K562 (cell line): ENCODE measurements at regions not wholly inside any gene's neighbourhood (a gene's known extent, or its start where the extent isn't known, plus 50 kb on each side); places are given as distances from the start of the nearest gene placed in this dataset.

Source experiments
- ATAC-seq: fragments of 200-7000 bp; cut with Tn5 transposase; 3 replicates; pipeline ENCODE4 v1.9.1; 2020; ENCODE audit warnings: moderate library complexity
- BruUV-seq: library from RNA; stranded (reverse); fragments of 400-500 nt; replicated peaks from 2 replicates; lab custom pipeline; 2021; lab: Mats Ljungman, UMichigan
- CTCF ChIA-PET: fragments of 300-600 bp; formaldehyde crosslinking; extraction: SDS; loops from one replicate; lab custom pipeline; 2021; ENCODE audit warnings: low intra/inter-chr PET ratio; lab: Yijun Ruan, JAX
- POLR2A ChIA-PET: fragments of 300-600, 350-650 bp; sonication (Branson Sonifier 250); formaldehyde crosslinking; extraction: SDS; loops from one replicate; lab custom pipeline; 2021; ENCODE audit warnings: antibody characterized with exemption, inconsistent platforms; lab: Yijun Ruan, JAX
- DNase-seq, 4 experiments: peaks; one replicate each; pipeline versions ENCODE4 v3.0.0 to v3.0.0-alpha.2; 2011 to 2018; ENCODE audit warnings: low spot score in 3 of 4, mixed read lengths in 3 of 4; ENCODE audit errors: extremely low read depth in 1 of 4
- FAIRE-seq: peaks from 2 replicates; lab custom pipeline; 2011; peaks lifted over from hg19 to GRCh38; lab: Jason Lieb, UNC
- H2AFZ ChIP-seq: 2 replicates; pipeline ENCODE4 v1.6.0; 2011; ENCODE audit warnings: low read depth, low read length, control low read depth, inconsistent platforms
- H3K27ac ChIP-seq: fragments of 200-600 bp; 3 replicates; pipeline ENCODE4 v1.8.0; 2011; ENCODE audit warnings: low read depth, mild to moderate bottlenecking, control low read depth, inconsistent platforms, low read length, moderate library complexity, mixed read lengths; ENCODE audit errors: extremely low read depth
- H3K27me3 ChIP-seq, 2 experiments: fragments of 300-600 bp in 1 of 2; 2 replicates in 1 of 2; 3 replicates in 1 of 2; pipeline versions ENCODE4 v1.6.0 to v1.8.0; 2011; ENCODE audit warnings: inconsistent platforms in 2 of 2, low read length in 2 of 2, mild to moderate bottlenecking in 1 of 2, mixed read lengths in 1 of 2, moderate library complexity in 1 of 2; ENCODE audit not compliant: control insufficient read depth in 2 of 2, insufficient read depth in 2 of 2
- H3K36me3 ChIP-seq: fragments of 300-600 bp; 3 replicates; pipeline ENCODE4 v1.8.0; 2011; ENCODE audit warnings: mild to moderate bottlenecking, low read length, inconsistent platforms; ENCODE audit not compliant: control insufficient read depth, insufficient read depth
- H3K4me1 ChIP-seq, 2 experiments: fragments of 200-600 bp in 1 of 2; replicated peaks in 1 of 2; 2 replicates in 1 of 2; 3 replicates in 1 of 2; pipeline versions ENCODE4 v1.5.1 to v1.8.0; 2011; ENCODE audit warnings: inconsistent platforms in 2 of 2, low read length in 2 of 2, mild to moderate bottlenecking in 1 of 2, mixed read lengths in 1 of 2, moderate library complexity in 1 of 2; ENCODE audit not compliant: control insufficient read depth in 2 of 2, insufficient read depth in 2 of 2
- H3K4me2 ChIP-seq: 2 replicates; pipeline ENCODE4 v1.6.1; 2011; ENCODE audit warnings: low read length, control low read depth, inconsistent platforms, mixed read lengths; ENCODE audit not compliant: insufficient read depth
- H3K4me3 ChIP-seq: fragments of 200-600 bp; sonication (generic), shearing (Covaris generic); 2 replicates; pipeline ENCODE4 v1.5.1; 2016; ENCODE audit warnings: control low read depth, inconsistent platforms
- H3K79me2 ChIP-seq: fragments of 200-600 bp; 3 replicates; pipeline ENCODE4 v1.8.0; 2011; ENCODE audit warnings: low read length, inconsistent platforms; ENCODE audit not compliant: control insufficient read depth, insufficient read depth
- H3K9ac ChIP-seq, 2 experiments: 2 replicates each; pipeline versions ENCODE4 v1.6.0 to v1.6.1; 2011; ENCODE audit warnings: low read depth in 2 of 2, low read length in 2 of 2, control low read depth in 1 of 2, inconsistent platforms in 1 of 2, mild to moderate bottlenecking in 1 of 2, mixed read lengths in 1 of 2; ENCODE audit not compliant: insufficient read depth in 1 of 2
- H3K9me1 ChIP-seq: one replicate; pipeline ENCODE4 v1.6.0; 2011; ENCODE audit warnings: inconsistent platforms, mild to moderate bottlenecking, low read length, moderate library complexity; ENCODE audit not compliant: control insufficient read depth, insufficient read depth
- H3K9me3 ChIP-seq: replicated peaks from 2 replicates; pipeline ENCODE4 v1.5.1; 2011; ENCODE audit warnings: low read depth, low read length, inconsistent platforms; ENCODE audit not compliant: control insufficient read depth, insufficient read depth
- H4K20me1 ChIP-seq: replicated peaks from 2 replicates; pipeline ENCODE4 v1.6.1; 2011; ENCODE audit warnings: low read length, inconsistent platforms, mixed read lengths; ENCODE audit not compliant: control insufficient read depth, insufficient read depth
- BCOR ChIP-seq: fragments of 450-650 bp; IDR thresholded peaks from 2 replicates; pipeline ENCODE4 v1.6.1; 2016
- E2F6 ChIP-seq, 2 experiments: IDR thresholded peaks; 2 replicates each; pipeline ENCODE4 v1.6.1; 2011; ENCODE audit warnings: borderline replicate concordance in 1 of 2, control low read depth in 1 of 2, low read depth in 1 of 2, low read length in 1 of 2, mild to moderate bottlenecking in 1 of 2, mixed read lengths in 1 of 2, moderate library complexity in 1 of 2; ENCODE audit not compliant: insufficient read depth in 1 of 2, insufficient read length in 1 of 2, poor library complexity in 1 of 2, severe bottlenecking in 1 of 2; ENCODE audit errors: extremely low read depth in 1 of 2
- ETS1 ChIP-seq: conservative IDR thresholded peaks from 2 replicates; pipeline ENCODE4 v1.6.1; 2011; ENCODE audit warnings: low read depth, mild to moderate bottlenecking, low read length; ENCODE audit not compliant: control insufficient read depth
- RBM34 ChIP-seq: fragments of 200-400 bp; formaldehyde crosslinking; IDR thresholded peaks from 2 replicates; pipeline ENCODE4 v1.6.1; 2018; ENCODE audit warnings: low read length, borderline replicate concordance; ENCODE audit not compliant: insufficient read depth
- SNIP1 ChIP-seq: fragments of 450-650 bp; IDR thresholded peaks from 2 replicates; pipeline ENCODE4 v1.7.1; 2017; ENCODE audit warnings: low read depth, mild to moderate bottlenecking
- SOX6 ChIP-seq: fragments of 450-650 bp; IDR thresholded peaks from 2 replicates; pipeline ENCODE4 v1.6.1; 2014; ENCODE audit warnings: mild to moderate bottlenecking
- STAT5B ChIP-seq: fragments of 250-450 bp; sonication (Bioruptor Pico); IDR thresholded peaks from 2 replicates; pipeline ENCODE4 v1.8.0; 2021; ENCODE audit warnings: mild to moderate bottlenecking, inconsistent platforms
- TBL1XR1 ChIP-seq, 2 experiments: IDR thresholded peaks; 2 replicates each; pipeline ENCODE4 v1.6.1; 2012; ENCODE audit warnings: improper control_type of control experiment in 2 of 2, low read length in 2 of 2, mild to moderate bottlenecking in 1 of 2
- ZEB2 ChIP-seq: fragments of 450-650 bp; IDR thresholded peaks from 2 replicates; pipeline ENCODE4 v1.6.1; 2016
- ZNF175 ChIP-seq: fragments of 200-800 bp; sonication (Bioruptor generic); IDR thresholded peaks from 2 replicates; pipeline ENCODE4 v1.6.1; 2016; ENCODE audit warnings: low read depth, mild to moderate bottlenecking, missing genetic modification characterization, missing compliant biosample characterization
- ZNF518B ChIP-seq: fragments of 250-450 bp; sonication (Bioruptor Pico); IDR thresholded peaks from 2 replicates; pipeline ENCODE4 v1.5.0; 2021; ENCODE audit warnings: mild to moderate bottlenecking, moderate library complexity
- WGBS: fragments of 100-300 bp; shearing (Covaris generic); methylation state at CpG from one replicate; pipeline ENCODE4 v1.1.6; 2016; ENCODE audit warnings: low coverage, mixed read lengths; ENCODE audit not compliant: insufficient coverage; ENCODE audit errors: missing lambda C conversion rate; 5-methylcytosine and 5-hydroxymethylcytosine counted together
- in situ Hi-C: fragments of 300-500 bp; cut with MboI; formaldehyde crosslinking; loops from 4 replicates; pipeline ENCODE4 v1.15.0; 2018; ENCODE audit warnings: inconsistent platforms, mixed read lengths
- intact Hi-C: fragments of 100-400 bp; cut with micrococcal nuclease; formaldehyde crosslinking; loops from 2 replicates; pipeline ENCODE4 v1.14.2; 2022
- TF ChIP-seq, protein P1 (sequence below): fragments of 450-650 bp; IDR thresholded peaks from 2 replicates; pipeline ENCODE4 v1.6.1; 2017; ENCODE audit warnings: mild to moderate bottlenecking, moderate library complexity

GRCh38 chr16:85367485-85367884, 245.6 kb upstream of the GSE1 start:
- intact Hi-C loops (no loop called here), in situ Hi-C loops (loop anchor here (10.0 kb wide), 1 partner anchor 253 kb away; the partner anchor contains the start of gene CIBAR2)
- no peak overlapping the region for H3K27ac ChIP-seq
- no TSS peak for BruUV-seq
- DNase-seq = no peak
- no peak overlapping the region for H3K4me3 ChIP-seq
- peaks cover 28 to 78% of the 10 kb centered on the region in 2 experiments for H3K4me1 ChIP-seq
- no peaks in the 10 kb centered on the region for H3K9me1 ChIP-seq
- no peaks in the 10 kb centered on the region for H3K9me3 ChIP-seq
- no peaks in the 10 kb centered on the region for H3K27me3 ChIP-seq
- FAIRE-seq = no peak
- no peak overlapping the region for H3K4me2 ChIP-seq
- CTCF ChIA-PET = no interaction called here
- ATAC-seq = no peak
- H3K9ac ChIP-seq = no peak overlapping the region
- no peaks in the 10 kb centered on the region for H3K36me3 ChIP-seq
- no peaks in the 10 kb centered on the region for H4K20me1 ChIP-seq
- WGBS = 94% methylated on average over 11 of the region's 12 CpGs
- POLR2A ChIA-PET = interaction anchor here (0.7 kb wide), 1 partner anchor 34 kb away, joined by 3 read pairs; no protein-coding TSS in a partner anchor
- no peaks in the 10 kb centered on the region; the same call in 2 of the 3 replicates for H3K79me2 ChIP-seq
- H2AFZ ChIP-seq = no peak overlapping the region
- TF ChIP-seq SNIP1 = no peak
- no peak for TF ChIP-seq RBM34
- TF ChIP-seq TBL1XR1 (IDR thresholded peaks at IDR 0.05; ENCODE audit: low read length in 2 of 2) = no peak
- TF ChIP-seq, protein P1, sequence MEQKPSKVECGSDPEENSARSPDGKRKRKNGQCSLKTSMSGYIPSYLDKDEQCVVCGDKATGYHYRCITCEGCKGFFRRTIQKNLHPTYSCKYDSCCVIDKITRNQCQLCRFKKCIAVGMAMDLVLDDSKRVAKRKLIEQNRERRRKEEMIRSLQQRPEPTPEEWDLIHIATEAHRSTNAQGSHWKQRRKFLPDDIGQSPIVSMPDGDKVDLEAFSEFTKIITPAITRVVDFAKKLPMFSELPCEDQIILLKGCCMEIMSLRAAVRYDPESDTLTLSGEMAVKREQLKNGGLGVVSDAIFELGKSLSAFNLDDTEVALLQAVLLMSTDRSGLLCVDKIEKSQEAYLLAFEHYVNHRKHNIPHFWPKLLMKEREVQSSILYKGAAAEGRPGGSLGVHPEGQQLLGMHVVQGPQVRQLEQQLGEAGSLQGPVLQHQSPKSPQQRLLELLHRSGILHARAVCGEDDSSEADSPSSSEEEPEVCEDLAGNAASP = no peak
- no peak for TF ChIP-seq ZNF175
- TF ChIP-seq ZEB2 = no peak
- TF ChIP-seq ZNF518B (CRISPR knock-in tag) = no peak
- TF ChIP-seq SOX6 = no peak
- TF ChIP-seq BCOR = 0 out of 2 replicates have a peak, but pooled peaks have one; percentile 16
- no peak for TF ChIP-seq STAT5B (CRISPR knock-in tag)
- TF ChIP-seq E2F6 (IDR thresholded peaks at IDR 0.05; ENCODE audit: borderline replicate concordance in 1 of 2, extremely low read depth in 1 of 2, insufficient read depth in 1 of 2, insufficient read length in 1 of 2, low read depth in 1 of 2, low read length in 1 of 2, poor library complexity in 1 of 2, severe bottlenecking in 1 of 2) = no peak
- TF ChIP-seq ETS1 = no peak
